Nephron (organoid): ENCODE measurements at regions not wholly inside any gene's neighbourhood (a gene's known extent, or its start where the extent isn't known, plus 50 kb on each side); places are given as distances from the start of the nearest gene placed in this dataset.

ENCODE experiments used
- H3K27ac Mint-ChIP-seq, 3 experiments: 2 replicates each; pipeline ENCODE4 v1.8.0; 2020; ENCODE audit warnings: mixed read lengths in 3 of 3, mild to moderate bottlenecking in 2 of 3, moderate library complexity in 1 of 3
- H3K27me3 Mint-ChIP-seq: 2 replicates; pipeline ENCODE4 v1.8.0; 2021; ENCODE audit warnings: low read depth, mild to moderate bottlenecking, moderate library complexity, mixed read lengths
- H3K36me3 Mint-ChIP-seq: 2 replicates; pipeline ENCODE4 v1.8.0; 2020; ENCODE audit warnings: low read depth, mixed read lengths
- H3K4me1 Mint-ChIP-seq: 2 replicates; pipeline ENCODE4 v1.8.0; 2020; ENCODE audit warnings: mixed read lengths
- H3K4me3 Mint-ChIP-seq, 3 experiments: 2 replicates each; pipeline ENCODE4 v1.8.0; 2020; ENCODE audit warnings: mild to moderate bottlenecking in 3 of 3, mixed read lengths in 3 of 3, moderate library complexity in 2 of 3
- H3K9me3 Mint-ChIP-seq: 2 replicates; pipeline ENCODE4 v1.8.0; 2020; ENCODE audit warnings: mixed read lengths
- TF ChIP-seq, protein P1 (sequence below), 3 experiments: fragments of 200-600 bp; sonication (generic); IDR thresholded peaks; one replicate each; pipeline ENCODE4 v1.5.0; 2021; ENCODE audit warnings: antibody characterized with exemption in 3 of 3; ENCODE audit not compliant: unreplicated experiment in 3 of 3

DNA sequence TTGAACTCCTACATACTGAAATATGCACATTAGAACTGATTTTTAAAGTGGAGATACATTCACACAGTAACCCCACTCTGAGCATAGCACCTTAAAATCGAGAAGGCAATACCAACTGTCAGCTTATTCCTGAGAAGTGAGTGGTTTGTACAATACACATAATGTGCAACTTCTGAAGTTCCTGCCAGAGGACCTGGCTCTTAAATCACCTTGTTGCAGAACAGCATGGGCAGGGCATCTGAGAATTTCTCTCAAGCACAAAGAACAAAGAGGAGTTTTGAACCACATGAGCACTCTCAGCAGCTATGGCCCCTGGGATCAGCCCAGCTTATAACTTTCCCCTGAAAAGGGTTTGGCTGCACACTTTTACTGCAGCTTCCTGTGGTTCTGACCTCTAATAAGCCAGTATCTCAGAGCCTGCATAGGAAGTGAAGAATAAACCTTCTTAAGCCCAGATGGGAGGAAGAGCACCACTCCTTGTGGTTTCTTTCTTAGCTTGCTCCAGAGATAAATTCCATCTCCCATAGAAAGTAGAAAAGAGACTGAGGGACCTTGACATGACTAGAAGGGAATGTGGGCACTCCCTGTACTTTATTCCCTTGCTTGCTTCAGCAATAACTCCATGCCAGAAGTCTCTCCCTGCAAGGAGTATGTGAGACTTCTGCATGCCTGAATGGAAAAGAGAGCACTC, 862.3 kb downstream of the SUCLG1 start:
- TF ChIP-seq, protein P1, sequence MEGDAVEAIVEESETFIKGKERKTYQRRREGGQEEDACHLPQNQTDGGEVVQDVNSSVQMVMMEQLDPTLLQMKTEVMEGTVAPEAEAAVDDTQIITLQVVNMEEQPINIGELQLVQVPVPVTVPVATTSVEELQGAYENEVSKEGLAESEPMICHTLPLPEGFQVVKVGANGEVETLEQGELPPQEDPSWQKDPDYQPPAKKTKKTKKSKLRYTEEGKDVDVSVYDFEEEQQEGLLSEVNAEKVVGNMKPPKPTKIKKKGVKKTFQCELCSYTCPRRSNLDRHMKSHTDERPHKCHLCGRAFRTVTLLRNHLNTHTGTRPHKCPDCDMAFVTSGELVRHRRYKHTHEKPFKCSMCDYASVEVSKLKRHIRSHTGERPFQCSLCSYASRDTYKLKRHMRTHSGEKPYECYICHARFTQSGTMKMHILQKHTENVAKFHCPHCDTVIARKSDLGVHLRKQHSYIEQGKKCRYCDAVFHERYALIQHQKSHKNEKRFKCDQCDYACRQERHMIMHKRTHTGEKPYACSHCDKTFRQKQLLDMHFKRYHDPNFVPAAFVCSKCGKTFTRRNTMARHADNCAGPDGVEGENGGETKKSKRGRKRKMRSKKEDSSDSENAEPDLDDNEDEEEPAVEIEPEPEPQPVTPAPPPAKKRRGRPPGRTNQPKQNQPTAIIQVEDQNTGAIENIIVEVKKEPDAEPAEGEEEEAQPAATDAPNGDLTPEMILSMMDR (IDR thresholded peaks at IDR 0.05; ENCODE audit: unreplicated experiment in 3 of 3) = no peak
- no peaks in the 10 kb centered on the region for H3K36me3 Mint-ChIP-seq
- H3K4me3 Mint-ChIP-seq = no peak overlapping the region
- peaks cover 7% of the 10 kb centered on the region for H3K9me3 Mint-ChIP-seq
- peaks cover 17% of the 10 kb centered on the region for H3K4me1 Mint-ChIP-seq
- peaks cover 5% of the 10 kb centered on the region for H3K27me3 Mint-ChIP-seq
- peak overlapping the region in 2 of 3 experiments; percentile 49 to 54 for H3K27ac Mint-ChIP-seq

DNA sequence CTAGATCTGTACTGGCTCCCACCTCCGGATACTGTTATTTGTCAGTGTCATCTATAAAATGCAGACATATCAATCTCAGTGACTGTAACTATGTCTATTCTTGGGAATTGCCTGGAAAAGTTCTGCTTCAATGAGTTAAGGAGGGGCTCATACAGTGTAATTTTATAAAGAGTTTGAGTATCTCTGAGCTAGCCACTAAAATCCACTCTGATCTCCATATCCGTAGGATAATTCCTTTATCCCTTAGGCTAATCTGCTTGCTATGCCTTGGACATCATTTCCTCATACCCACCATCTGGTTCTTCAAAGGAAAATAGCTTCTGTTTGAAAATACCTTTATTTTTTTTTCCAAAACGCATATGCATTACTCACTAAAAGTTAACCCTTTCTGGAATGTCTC, 863.2 kb downstream of the SUCLG1 start:
- peaks cover 17% of the 10 kb centered on the region for H3K4me1 Mint-ChIP-seq
- H3K27ac Mint-ChIP-seq = peak overlapping the region in 2 of 3 experiments; percentile 49 to 54
- H3K27me3 Mint-ChIP-seq = peaks cover 5% of the 10 kb centered on the region
- peaks cover 7% of the 10 kb centered on the region for H3K9me3 Mint-ChIP-seq
- H3K36me3 Mint-ChIP-seq = no peaks in the 10 kb centered on the region
- H3K4me3 Mint-ChIP-seq = no peak overlapping the region
- TF ChIP-seq, protein P1 (IDR thresholded peaks at IDR 0.05; ENCODE audit: unreplicated experiment in 3 of 3) = no peak

DNA sequence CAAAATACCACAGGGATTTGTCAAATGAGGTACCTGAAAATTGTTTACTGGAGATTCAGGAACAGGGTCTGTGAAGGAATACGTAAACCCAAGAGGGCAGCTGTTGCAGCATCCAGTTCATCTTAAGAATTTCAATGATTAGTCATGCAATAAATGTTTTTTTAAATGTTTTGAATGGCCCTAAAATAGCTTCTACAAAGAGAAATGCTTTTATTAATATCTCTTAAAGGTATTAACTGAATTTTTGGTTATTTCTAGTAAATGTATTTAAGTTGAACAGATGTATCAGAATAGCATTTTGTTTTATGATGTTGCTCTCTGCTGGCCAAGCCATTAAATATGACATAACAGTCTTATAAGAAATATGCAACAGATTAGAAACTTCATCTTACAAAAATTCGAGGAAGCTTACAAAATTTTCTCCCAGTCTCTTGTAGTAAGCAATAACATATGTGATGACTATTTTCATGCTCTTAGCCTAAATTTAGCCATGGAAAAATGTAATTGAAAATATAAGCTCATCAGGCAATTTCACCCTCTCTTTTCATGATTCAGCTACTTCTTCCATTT, 863.9 kb downstream of the SUCLG1 start:
- Mint-ChIP-seq H3K4me3 (no peak overlapping the region), H3K36me3 (no peaks in the 10 kb centered on the region), H3K27ac (peak overlapping the region in 2 of 3 experiments; percentile 36 to 49), H3K27me3 (peaks cover 5% of the 10 kb centered on the region), H3K4me1 (peaks cover 17% of the 10 kb centered on the region), H3K9me3 (peaks cover 7% of the 10 kb centered on the region)
- TF ChIP-seq, protein P1 (IDR thresholded peaks at IDR 0.05; ENCODE audit: unreplicated experiment in 3 of 3) = no peak

DNA sequence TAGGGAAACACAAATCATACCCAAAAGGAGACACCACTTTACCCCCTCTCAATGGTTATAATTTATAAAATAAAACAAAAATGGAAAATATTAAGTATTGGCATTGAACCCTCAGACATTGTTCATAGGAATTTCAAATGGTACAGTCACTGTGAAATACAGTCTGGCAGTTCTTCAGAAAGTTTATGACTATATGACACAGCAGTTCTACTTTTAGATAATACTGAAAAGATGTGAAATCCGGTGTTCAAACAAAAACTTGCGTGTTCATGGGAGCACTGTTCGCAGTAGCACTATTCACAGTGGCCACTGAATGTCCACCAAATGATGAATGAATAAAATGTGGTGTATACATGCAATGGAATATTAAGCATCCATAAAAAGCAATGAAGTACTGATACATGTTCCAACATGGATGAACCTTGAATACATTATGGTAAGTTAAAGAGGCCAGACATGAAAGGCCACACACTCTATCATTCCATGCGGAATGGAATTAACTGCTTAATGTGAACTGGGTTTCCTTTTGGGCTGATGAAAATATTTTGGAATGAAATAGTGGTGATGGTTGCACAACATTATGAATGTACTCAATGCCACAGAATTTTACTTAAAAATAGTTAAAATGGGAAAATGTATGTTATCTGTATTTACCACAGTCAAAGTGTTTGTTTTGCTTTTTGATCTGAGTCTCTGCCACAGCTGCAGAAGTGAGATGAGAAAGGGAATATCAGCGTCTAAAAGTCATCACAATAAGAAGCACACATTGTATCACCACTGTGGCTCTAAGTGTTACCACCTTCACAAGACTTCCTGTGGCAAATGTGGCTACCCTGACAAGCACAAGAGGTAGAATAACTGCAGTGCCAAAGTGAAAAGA, 864.6 kb downstream of the SUCLG1 start:
- peaks cover 5% of the 10 kb centered on the region for H3K9me3 Mint-ChIP-seq
- peaks cover 17% of the 10 kb centered on the region for H3K4me1 Mint-ChIP-seq
- peaks cover 5% of the 10 kb centered on the region for H3K27me3 Mint-ChIP-seq
- TF ChIP-seq, protein P1 (IDR thresholded peaks at IDR 0.05; ENCODE audit: unreplicated experiment in 3 of 3) = no peak
- no peaks in the 10 kb centered on the region for H3K36me3 Mint-ChIP-seq
- H3K27ac Mint-ChIP-seq = no peak overlapping the region
- H3K4me3 Mint-ChIP-seq = no peak overlapping the region

DNA sequence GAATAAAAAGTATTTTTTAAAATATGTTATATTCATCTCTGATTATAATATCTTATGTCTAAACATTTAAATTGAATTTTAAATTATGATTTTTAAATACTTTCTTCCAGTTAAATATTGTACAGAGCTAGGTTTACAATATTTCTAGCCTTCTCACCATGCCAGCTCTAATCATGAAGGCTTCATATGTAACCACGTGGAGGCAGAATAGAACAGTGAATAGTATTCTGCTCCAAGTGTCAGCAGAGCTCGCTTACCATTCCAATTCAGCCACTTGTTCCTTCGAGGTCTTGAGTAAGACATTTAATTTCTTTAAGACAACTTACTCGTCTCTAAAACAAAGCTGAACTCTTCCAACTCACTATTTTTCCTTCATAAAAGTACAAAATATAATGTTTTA, 871.8 kb downstream of the SUCLG1 start:
- H3K9me3 Mint-ChIP-seq = peaks cover 11% of the 10 kb centered on the region
- no peaks in the 10 kb centered on the region for H3K27me3 Mint-ChIP-seq
- TF ChIP-seq, protein P1 (IDR thresholded peaks at IDR 0.05; ENCODE audit: unreplicated experiment in 3 of 3) = no peak
- H3K27ac Mint-ChIP-seq = no peak overlapping the region
- peaks cover 6% of the 10 kb centered on the region for H3K4me1 Mint-ChIP-seq
- H3K36me3 Mint-ChIP-seq = no peaks in the 10 kb centered on the region
- H3K4me3 Mint-ChIP-seq = no peak overlapping the region
